NCI-H146 treated with DMSO at 0.1 percent for 48 hours (cell line): ENCODE measurements at regions not wholly inside any gene's neighbourhood (a gene's known extent, or its start where the extent isn't known, plus 50 kb on each side); places are given as distances from the start of the nearest gene placed in this dataset.
"Not testable (repeated sequence)": the region's sequence is repeated elsewhere in the genome, so short reads cannot be mapped to it uniquely, and the experiment has no call there.

Experiments
- DNase-seq: peaks from one replicate; lab custom pipeline; 2025; ENCODE audit not compliant: unreplicated experiment; lab: John Stamatoyannopoulos, UW

- DNase-seq = no peak
Measured at GRCh38 chr7:53596230-53596629, 560.8 kb downstream of the POM121L12 start.

GRCh38 chr7:53600296-53600695 lies 564.9 kb downstream of the POM121L12 start:
- no peak for DNase-seq

GRCh38 chr7:53602817-53603418 lies 567.5 kb downstream of the POM121L12 start:
- no peak for DNase-seq

GRCh38 chr7:53603461-53603860 lies 568.0 kb downstream of the POM121L12 start:
- DNase-seq = no peak

GRCh38 chr7:53604201-53604600 lies 568.8 kb downstream of the POM121L12 start:
- no peak for DNase-seq

- DNase-seq = no peak
Measured at GRCh38 chr7:53607961-53608360, 572.5 kb downstream of the POM121L12 start.

- no peak for DNase-seq
Measured at GRCh38 chr7:53609185-53609584, 573.8 kb downstream of the POM121L12 start.

- DNase-seq = no peak
Measured at GRCh38 chr7:53611043-53611442, 575.6 kb downstream of the POM121L12 start.

- DNase-seq = no peak
Measured at GRCh38 chr7:53624356-53624755, 588.9 kb downstream of the POM121L12 start.

GRCh38 chr7:53628775-53629174 lies 593.3 kb downstream of the POM121L12 start:
- no peak for DNase-seq

GRCh38 chr7:53635251-53635650 lies 599.8 kb downstream of the POM121L12 start:
- not testable (repeated sequence) for DNase-seq

GRCh38 chr7:53638517-53638916 lies 603.1 kb downstream of the POM121L12 start:
- no peak for DNase-seq

- no peak for DNase-seq
Measured at GRCh38 chr7:53641091-53641490, 605.7 kb downstream of the POM121L12 start.

GRCh38 chr7:53642361-53642760 lies 606.9 kb downstream of the POM121L12 start:
- no peak for DNase-seq

- no peak for DNase-seq
Measured at GRCh38 chr7:53642866-53643265, 607.4 kb downstream of the POM121L12 start.

- no peak for DNase-seq
Measured at GRCh38 chr7:53656881-53657280, 621.4 kb downstream of the POM121L12 start.

GRCh38 chr7:53657586-53657985 lies 622.2 kb downstream of the POM121L12 start:
- DNase-seq = no peak

GRCh38 chr7:53658951-53659350 lies 623.5 kb downstream of the POM121L12 start:
- DNase-seq = no peak

GRCh38 chr7:53661645-53662217 lies 626.3 kb downstream of the POM121L12 start:
- DNase-seq = no peak

- DNase-seq = no peak
Measured at GRCh38 chr7:53672681-53673080, 637.2 kb downstream of the POM121L12 start.

- DNase-seq = no peak
Measured at GRCh38 chr7:53675835-53676234, 640.4 kb downstream of the POM121L12 start.

- DNase-seq = no peak
Measured at GRCh38 chr7:53684693-53685092, 649.3 kb downstream of the POM121L12 start.

- no peak for DNase-seq
Measured at GRCh38 chr7:53690411-53690810, 655.0 kb downstream of the POM121L12 start.
